OCI-LY3 (cell line): ENCODE measurements at regions not wholly inside any gene's neighbourhood (a gene's known extent, or its start where the extent isn't known, plus 50 kb on each side); places are given as distances from the start of the nearest gene placed in this dataset.
A peak's percentile ranks its signal among the peaks of the same experiment; 100 is the strongest.

Experiments used
- H2AFZ ChIP-seq: fragments of 200-600, 300-600 bp; shearing (Covaris generic); 2 replicates; pipeline ENCODE4 v1.6.0; 2014; ENCODE audit warnings: antibody characterized with exemption, low read depth, low read length
- H3K27ac ChIP-seq: fragments of 200-600, 300-600 bp; sonication (generic); 2 replicates; pipeline ENCODE4 v1.5.1; 2014; ENCODE audit warnings: mild to moderate bottlenecking, low read length, moderate library complexity, mixed read lengths
- H3K27me3 ChIP-seq: fragments of 200-600, 300-600 bp; sonication (generic); 2 replicates; pipeline ENCODE4 v1.6.1; 2014; ENCODE audit warnings: low read depth, low read length, mixed read lengths
- H3K36me3 ChIP-seq: fragments of 200-600, 300-600 bp; sonication (generic); replicated peaks from 2 replicates; pipeline ENCODE3; 2014; ENCODE audit warnings: low read depth, low read length, mixed read lengths
- H3K4me1 ChIP-seq: fragments of 300-600, 200-600 bp; sonication (generic); 2 replicates; pipeline ENCODE4 v1.6.1; 2014; ENCODE audit warnings: low read length, mixed read lengths
- H3K4me2 ChIP-seq: fragments of 200-600, 300-600 bp; sonication (generic); 2 replicates; pipeline ENCODE4 v1.6.1; 2014; ENCODE audit warnings: low read length, mixed read lengths
- H3K4me3 ChIP-seq: fragments of 300-600, 200-600 bp; sonication (generic); 2 replicates; pipeline ENCODE4 v1.5.1; 2014; ENCODE audit warnings: antibody characterized with exemption, mild to moderate bottlenecking, low read length, moderate library complexity
- H3K79me2 ChIP-seq: fragments of 300-600, 200-600 bp; shearing (Covaris generic); 2 replicates; pipeline ENCODE4 v1.6.1; 2014; ENCODE audit warnings: mild to moderate bottlenecking, low read length, mixed read lengths
- H3K9ac ChIP-seq: fragments of 300-600, 200-600 bp; shearing (Covaris generic); 2 replicates; pipeline ENCODE4 v1.6.0; 2014; ENCODE audit warnings: mild to moderate bottlenecking, low read length, moderate library complexity
- H3K9me3 ChIP-seq: fragments of 200-600, 300-600 bp; shearing (Covaris generic); 2 replicates; pipeline ENCODE4 v1.6.1; 2014; ENCODE audit warnings: low read length, mixed read lengths; ENCODE audit not compliant: insufficient read depth
- H4K20me1 ChIP-seq: fragments of 200-600, 300-600 bp; sonication (generic); 2 replicates; pipeline ENCODE4 v1.6.1; 2016; ENCODE audit warnings: low read length, mixed read lengths; ENCODE audit not compliant: insufficient read depth
- CTCF ChIP-seq: fragments of 200-600, 300-600 bp; sonication (generic); IDR thresholded peaks from 2 replicates; pipeline ENCODE4 v1.5.1; 2014; ENCODE audit warnings: antibody characterized with exemption, low read length, low read depth
- EZH2phosphoT487 ChIP-seq: fragments of 200-600 bp; shearing (Covaris generic); IDR thresholded peaks from 2 replicates; pipeline ENCODE4 v1.6.1; 2018; ENCODE audit warnings: antibody characterized with exemption, mixed run types, low read depth

DNA sequence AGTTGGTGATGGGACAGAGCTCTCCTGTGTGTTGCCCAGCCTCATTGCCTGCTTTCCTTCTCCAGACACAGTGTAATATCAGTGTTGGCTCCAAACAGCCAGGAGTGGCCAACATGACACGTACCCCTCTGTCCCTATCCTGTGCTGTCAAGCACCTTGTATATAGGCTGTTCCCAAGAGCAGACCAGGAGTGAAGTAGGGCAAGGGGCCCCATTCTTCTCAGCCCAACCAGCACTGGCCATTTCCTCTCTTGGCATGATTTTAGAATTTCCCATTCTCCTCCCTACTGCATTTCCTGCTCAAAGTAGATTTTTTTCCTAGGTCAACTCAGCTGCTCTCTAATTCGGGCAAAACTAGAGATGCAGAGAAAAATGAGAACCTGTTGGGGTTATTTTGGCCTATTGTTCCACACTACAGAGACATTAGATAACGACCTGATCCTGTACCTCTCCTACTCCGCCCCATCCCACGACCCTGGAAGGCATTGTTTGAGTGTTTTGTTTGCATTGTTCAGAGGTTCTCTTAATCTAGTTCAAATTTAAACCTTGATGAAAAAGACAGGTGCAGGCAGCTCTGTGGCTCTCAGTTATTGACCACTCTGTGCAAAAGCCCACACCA lies 95.6 kb downstream of the RASSF10 start:
- peaks cover 4% of the 10 kb centered on the region for H3K36me3 ChIP-seq
- H2AFZ ChIP-seq = no peak overlapping the region
- H3K9me3 ChIP-seq = no peaks in the 10 kb centered on the region
- no peaks in the 10 kb centered on the region for H4K20me1 ChIP-seq
- peaks cover 18% of the 10 kb centered on the region for H3K4me1 ChIP-seq
- peak overlapping the region; percentile 34 for H3K4me2 ChIP-seq
- H3K79me2 ChIP-seq = no peaks in the 10 kb centered on the region
- no peak overlapping the region for H3K9ac ChIP-seq
- no peak overlapping the region for H3K27ac ChIP-seq
- no peak overlapping the region for H3K4me3 ChIP-seq
- TF ChIP-seq EZH2phosphoT487 (no peak), CTCF (no peak)
- no peaks in the 10 kb centered on the region; the same call in 1 of the 2 replicates for H3K27me3 ChIP-seq

DNA sequence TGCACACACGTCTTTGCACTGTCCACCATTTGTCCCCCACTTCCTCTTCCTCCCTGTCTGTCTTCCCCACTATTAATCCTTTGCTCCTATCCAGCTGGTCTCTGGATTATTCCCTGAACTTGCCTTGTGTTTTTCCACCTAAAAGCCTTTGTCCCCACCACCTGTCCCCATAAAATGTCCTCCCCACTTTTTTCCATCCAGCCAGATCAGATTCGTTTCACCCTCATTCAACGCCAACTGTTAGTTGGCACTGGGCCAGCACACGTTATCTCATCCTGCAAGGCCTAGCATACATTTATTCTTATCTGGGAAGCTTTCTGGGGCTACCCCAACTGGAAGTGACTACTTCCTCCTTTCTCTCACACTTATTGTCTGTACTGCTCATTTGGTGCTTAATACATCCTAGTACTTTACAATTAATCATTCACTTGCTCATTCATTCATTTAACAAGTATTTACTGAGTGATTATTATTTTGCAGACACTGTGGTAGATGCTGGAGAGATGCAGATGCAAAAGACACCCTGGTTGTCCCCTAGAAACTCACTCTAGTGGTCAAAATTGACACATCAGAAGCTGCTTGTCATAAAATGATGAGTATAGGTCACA lies 96.2 kb downstream of the RASSF10 start:
- TF ChIP-seq EZH2phosphoT487 (no peak), CTCF (no peak)
- no peak overlapping the region for H2AFZ ChIP-seq
- no peak overlapping the region for H3K4me3 ChIP-seq
- H4K20me1 ChIP-seq = no peaks in the 10 kb centered on the region
- no peak overlapping the region for H3K27ac ChIP-seq
- H3K4me1 ChIP-seq = peaks cover 18% of the 10 kb centered on the region
- no peaks in the 10 kb centered on the region; the same call in 1 of the 2 replicates for H3K27me3 ChIP-seq
- peak overlapping the region; percentile 34 for H3K4me2 ChIP-seq
- peaks cover 4% of the 10 kb centered on the region for H3K36me3 ChIP-seq
- H3K79me2 ChIP-seq = no peaks in the 10 kb centered on the region
- no peaks in the 10 kb centered on the region for H3K9me3 ChIP-seq
- H3K9ac ChIP-seq = no peak overlapping the region

- H3K9me3 ChIP-seq = no peaks in the 10 kb centered on the region
- no peak overlapping the region for H3K27ac ChIP-seq
Measured at GRCh38 chr11:13107544-13108044, 98.5 kb downstream of the RASSF10 start.

More at GRCh38 chr11:13107544-13108044, 98.5 kb downstream of the RASSF10 start:
- TF ChIP-seq EZH2phosphoT487 = no peak
- TF ChIP-seq CTCF = no peak
- Histone ChIP-seq H3K9ac (no peak overlapping the region), H3K79me2 (no peaks in the 10 kb centered on the region), H3K4me1 (peaks cover 35% of the 10 kb centered on the region), H3K36me3 (peaks cover 4% of the 10 kb centered on the region), H3K27me3 (no peaks in the 10 kb centered on the region; the same call in 1 of the 2 replicates), H2AFZ (no peak overlapping the region), H3K4me2 (no peak overlapping the region), H4K20me1 (no peaks in the 10 kb centered on the region), H3K4me3 (no peak overlapping the region)
